ENCODE measurements at regions not wholly inside any gene's neighbourhood (a gene's known extent, or its start where the extent isn't known, plus 50 kb on each side); places are given as distances from the start of the nearest gene placed in this dataset.

GRCh38 chr4:138686106-138686835, 329.3 kb upstream of the NOCT start:
- Histone ChIP-seq H4K20me1 (ENCODE audit: control insufficient read depth, insufficient read depth, low read depth, low read length) (no peaks in the 10 kb centered on the region), H3K27ac (ENCODE audit: low read depth, low read length) (no peak overlapping the region), H3K4me3 (ENCODE audit: low read length) (no peak overlapping the region), H3K9me2 (replicated peaks; ENCODE audit: control insufficient read depth, low read length) (no peaks in the 10 kb centered on the region), H3K9me3 (ENCODE audit: control insufficient read depth, insufficient read depth, low read length) (no peaks in the 10 kb centered on the region), H3K4me2 (ENCODE audit: low read length) (no peak overlapping the region), H3K79me2 (ENCODE audit: control insufficient read depth, low read length) (no peaks in the 10 kb centered on the region), H3K4me1 (ENCODE audit: control insufficient read depth, low read length) (no peaks in the 10 kb centered on the region), H3K36me3 (ENCODE audit: control insufficient read depth, low read length) (no peaks in the 10 kb centered on the region), H3K27me3 (ENCODE audit: control insufficient read depth, low read length) (no peaks in the 10 kb centered on the region; the same call in 1 of the 2 replicates), H3F3A (ENCODE audit: control insufficient read depth, insufficient read depth) (no peaks in the 10 kb centered on the region)
- no peak for TF ChIP-seq EZH2phosphoT487 (IDR thresholded peaks at IDR 0.05; ENCODE audit: borderline replicate concordance, low read length)
- no peak for TF ChIP-seq CTCF (IDR thresholded peaks at IDR 0.05; ENCODE audit: low read depth, low read length, poor library complexity, severe bottlenecking)

- Histone ChIP-seq H3K9me2 (replicated peaks; ENCODE audit: control insufficient read depth, low read length) (no peaks in the 10 kb centered on the region), H3K27ac (ENCODE audit: low read depth, low read length) (no peak overlapping the region), H3K36me3 (ENCODE audit: control insufficient read depth, low read length) (no peaks in the 10 kb centered on the region), H3K27me3 (ENCODE audit: control insufficient read depth, low read length) (no peaks in the 10 kb centered on the region; the same call in 1 of the 2 replicates), H3K4me2 (ENCODE audit: low read length) (no peak overlapping the region), H3K79me2 (ENCODE audit: control insufficient read depth, low read length) (no peaks in the 10 kb centered on the region), H3F3A (ENCODE audit: control insufficient read depth, insufficient read depth) (no peaks in the 10 kb centered on the region), H3K4me1 (ENCODE audit: control insufficient read depth, low read length) (no peaks in the 10 kb centered on the region), H4K20me1 (ENCODE audit: control insufficient read depth, insufficient read depth, low read depth, low read length) (no peaks in the 10 kb centered on the region), H3K9me3 (ENCODE audit: control insufficient read depth, insufficient read depth, low read length) (no peaks in the 10 kb centered on the region), H3K4me3 (ENCODE audit: low read length) (no peak overlapping the region)
- no peak for TF ChIP-seq CTCF (IDR thresholded peaks at IDR 0.05; ENCODE audit: low read depth, low read length, poor library complexity, severe bottlenecking)
- no peak for TF ChIP-seq EZH2phosphoT487 (IDR thresholded peaks at IDR 0.05; ENCODE audit: borderline replicate concordance, low read length)
Measured at GRCh38 chr4:138685316-138685715, 330.3 kb upstream of the NOCT start.

GRCh38 chr4:138680989-138681604, 334.5 kb upstream of the NOCT start:
- no peak overlapping the region for H3K4me3 ChIP-seq (ENCODE audit: low read length)
- H3K79me2 ChIP-seq (ENCODE audit: control insufficient read depth, low read length), result no peaks in the 10 kb centered on the region
- H3K4me1 ChIP-seq (ENCODE audit: control insufficient read depth, low read length), result no peaks in the 10 kb centered on the region
- H3K9me3 ChIP-seq (ENCODE audit: control insufficient read depth, insufficient read depth, low read length), result no peaks in the 10 kb centered on the region
- no peaks in the 10 kb centered on the region for H4K20me1 ChIP-seq (ENCODE audit: control insufficient read depth, insufficient read depth, low read depth, low read length)
- peak; percentile 89 for TF ChIP-seq CTCF (IDR thresholded peaks at IDR 0.05; ENCODE audit: low read depth, low read length, poor library complexity, severe bottlenecking)
- no peak for TF ChIP-seq EZH2phosphoT487 (IDR thresholded peaks at IDR 0.05; ENCODE audit: borderline replicate concordance, low read length)
- H3K4me2 ChIP-seq (ENCODE audit: low read length), result no peak overlapping the region
- no peaks in the 10 kb centered on the region for H3K9me2 ChIP-seq (replicated peaks; ENCODE audit: control insufficient read depth, low read length)
- H3K36me3 ChIP-seq (ENCODE audit: control insufficient read depth, low read length), result no peaks in the 10 kb centered on the region
- no peaks in the 10 kb centered on the region for H3K27me3 ChIP-seq (ENCODE audit: control insufficient read depth, low read length)
- no peaks in the 10 kb centered on the region for H3F3A ChIP-seq (ENCODE audit: control insufficient read depth, insufficient read depth)
- no peak overlapping the region for H3K27ac ChIP-seq (ENCODE audit: low read depth, low read length)

Data from DOHH2 (cell line).